K562 (cell line): ENCODE measurements at regions not wholly inside any gene's neighbourhood (a gene's known extent, or its start where the extent isn't known, plus 50 kb on each side); places are given as distances from the start of the nearest gene placed in this dataset.

ENCODE experiments used
- ATAC-seq: fragments of 200-7000 bp; cut with Tn5 transposase; 3 replicates; pipeline ENCODE4 v1.9.1; 2020; ENCODE audit warnings: moderate library complexity
- BruUV-seq: library from RNA; stranded (reverse); fragments of 400-500 nt; replicated peaks from 2 replicates; lab custom pipeline; 2021; lab: Mats Ljungman, UMichigan
- CTCF ChIA-PET: fragments of 300-600 bp; formaldehyde crosslinking; extraction: SDS; loops from one replicate; lab custom pipeline; 2021; ENCODE audit warnings: low intra/inter-chr PET ratio; lab: Yijun Ruan, JAX
- POLR2A ChIA-PET: fragments of 300-600, 350-650 bp; sonication (Branson Sonifier 250); formaldehyde crosslinking; extraction: SDS; loops from one replicate; lab custom pipeline; 2021; ENCODE audit warnings: antibody characterized with exemption, inconsistent platforms; lab: Yijun Ruan, JAX
- DNase-seq, 4 experiments: peaks; one replicate each; pipeline versions ENCODE4 v3.0.0 to v3.0.0-alpha.2; 2011 to 2018; ENCODE audit warnings: low spot score in 3 of 4, mixed read lengths in 3 of 4; ENCODE audit errors: extremely low read depth in 1 of 4
- FAIRE-seq: peaks from 2 replicates; lab custom pipeline; 2011; peaks lifted over from hg19 to GRCh38; lab: Jason Lieb, UNC
- H2AFZ ChIP-seq: 2 replicates; pipeline ENCODE4 v1.6.0; 2011; ENCODE audit warnings: low read depth, low read length, control low read depth, inconsistent platforms
- H3K27ac ChIP-seq: fragments of 200-600 bp; 3 replicates; pipeline ENCODE4 v1.8.0; 2011; ENCODE audit warnings: low read depth, mild to moderate bottlenecking, control low read depth, inconsistent platforms, low read length, moderate library complexity, mixed read lengths; ENCODE audit errors: extremely low read depth
- H3K27me3 ChIP-seq, 2 experiments: fragments of 300-600 bp in 1 of 2; 2 replicates in 1 of 2; 3 replicates in 1 of 2; pipeline versions ENCODE4 v1.6.0 to v1.8.0; 2011; ENCODE audit warnings: inconsistent platforms in 2 of 2, low read length in 2 of 2, mild to moderate bottlenecking in 1 of 2, mixed read lengths in 1 of 2, moderate library complexity in 1 of 2; ENCODE audit not compliant: control insufficient read depth in 2 of 2, insufficient read depth in 2 of 2
- H3K36me3 ChIP-seq: fragments of 300-600 bp; 3 replicates; pipeline ENCODE4 v1.8.0; 2011; ENCODE audit warnings: mild to moderate bottlenecking, low read length, inconsistent platforms; ENCODE audit not compliant: control insufficient read depth, insufficient read depth
- H3K4me1 ChIP-seq, 2 experiments: fragments of 200-600 bp in 1 of 2; replicated peaks in 1 of 2; 2 replicates in 1 of 2; 3 replicates in 1 of 2; pipeline versions ENCODE4 v1.5.1 to v1.8.0; 2011; ENCODE audit warnings: inconsistent platforms in 2 of 2, low read length in 2 of 2, mild to moderate bottlenecking in 1 of 2, mixed read lengths in 1 of 2, moderate library complexity in 1 of 2; ENCODE audit not compliant: control insufficient read depth in 2 of 2, insufficient read depth in 2 of 2
- H3K4me2 ChIP-seq: 2 replicates; pipeline ENCODE4 v1.6.1; 2011; ENCODE audit warnings: low read length, control low read depth, inconsistent platforms, mixed read lengths; ENCODE audit not compliant: insufficient read depth
- H3K4me3 ChIP-seq: fragments of 200-600 bp; sonication (generic), shearing (Covaris generic); 2 replicates; pipeline ENCODE4 v1.5.1; 2016; ENCODE audit warnings: control low read depth, inconsistent platforms
- H3K79me2 ChIP-seq: fragments of 200-600 bp; 3 replicates; pipeline ENCODE4 v1.8.0; 2011; ENCODE audit warnings: low read length, inconsistent platforms; ENCODE audit not compliant: control insufficient read depth, insufficient read depth
- H3K9ac ChIP-seq, 2 experiments: 2 replicates each; pipeline versions ENCODE4 v1.6.0 to v1.6.1; 2011; ENCODE audit warnings: low read depth in 2 of 2, low read length in 2 of 2, control low read depth in 1 of 2, inconsistent platforms in 1 of 2, mild to moderate bottlenecking in 1 of 2, mixed read lengths in 1 of 2; ENCODE audit not compliant: insufficient read depth in 1 of 2
- H3K9me1 ChIP-seq: one replicate; pipeline ENCODE4 v1.6.0; 2011; ENCODE audit warnings: inconsistent platforms, mild to moderate bottlenecking, low read length, moderate library complexity; ENCODE audit not compliant: control insufficient read depth, insufficient read depth
- H3K9me3 ChIP-seq: replicated peaks from 2 replicates; pipeline ENCODE4 v1.5.1; 2011; ENCODE audit warnings: low read depth, low read length, inconsistent platforms; ENCODE audit not compliant: control insufficient read depth, insufficient read depth
- H4K20me1 ChIP-seq: replicated peaks from 2 replicates; pipeline ENCODE4 v1.6.1; 2011; ENCODE audit warnings: low read length, inconsistent platforms, mixed read lengths; ENCODE audit not compliant: control insufficient read depth, insufficient read depth
- BDP1 ChIP-seq: IDR thresholded peaks from 3 replicates; pipeline ENCODE4 v1.6.1; 2011; ENCODE audit not compliant: insufficient read length, insufficient read depth
- C11orf30 ChIP-seq: fragments of 450-650 bp; IDR thresholded peaks from 2 replicates; pipeline ENCODE4 v1.6.1; 2016; ENCODE audit warnings: low read depth, mild to moderate bottlenecking
- DMBX1 ChIP-seq: fragments of 250-450 bp; sonication (Bioruptor Pico); IDR thresholded peaks from 2 replicates; pipeline ENCODE4 v1.8.0; 2022; ENCODE audit warnings: inconsistent platforms, mild to moderate bottlenecking, moderate library complexity, borderline replicate concordance
- ERF ChIP-seq: fragments of 450-650 bp; formaldehyde crosslinking; IDR thresholded peaks from 2 replicates; pipeline ENCODE4 v1.4.0; 2020; ENCODE audit warnings: mild to moderate bottlenecking, mixed read lengths
- FOXJ2 ChIP-seq: fragments of 200-800 bp; sonication (Bioruptor generic); IDR thresholded peaks from 2 replicates; pipeline ENCODE4 v1.6.1; 2016; ENCODE audit warnings: missing genetic modification characterization, missing compliant biosample characterization
- FUS ChIP-seq: fragments of 200-400 bp; formaldehyde crosslinking; optimal IDR thresholded peaks from 2 replicates; pipeline ENCODE3; 2017; ENCODE audit warnings: low read depth, low read length
- GTF2F1 ChIP-seq: IDR thresholded peaks from 2 replicates; pipeline ENCODE4 v1.6.1; 2011; ENCODE audit warnings: low read depth, low read length, improper control_type of control experiment
- MAFF ChIP-seq: IDR thresholded peaks from 2 replicates; pipeline ENCODE4 v1.6.1; 2012; ENCODE audit warnings: low read length, improper control_type of control experiment
- NCOA1 ChIP-seq: fragments of 450-650 bp; IDR thresholded peaks from 2 replicates; pipeline ENCODE4 v1.6.1; 2016; ENCODE audit warnings: low read depth
- SRSF1 ChIP-seq: fragments of 200-400 bp; formaldehyde crosslinking; IDR thresholded peaks from 2 replicates; pipeline ENCODE4 v1.6.1; 2017; ENCODE audit warnings: mild to moderate bottlenecking, low read depth, low read length, moderate library complexity
- TGIF2 ChIP-seq: sonication (generic); formaldehyde crosslinking; IDR thresholded peaks from 2 replicates; pipeline ENCODE4 v1.8.1; 2022; ENCODE audit warnings: mild to moderate bottlenecking, missing genetic modification reagents, moderate library complexity
- ZNF253 ChIP-seq: fragments of 250-450 bp; sonication (Bioruptor Pico); conservative IDR thresholded peaks from 2 replicates; pipeline ENCODE4 v1.6.1; 2021; ENCODE audit warnings: mild to moderate bottlenecking
- ZNF316 ChIP-seq: fragments of 450-650 bp; IDR thresholded peaks from 2 replicates; pipeline ENCODE4 v1.6.1; 2016
- WGBS: fragments of 100-300 bp; shearing (Covaris generic); methylation state at CpG from one replicate; pipeline ENCODE4 v1.1.6; 2016; ENCODE audit warnings: low coverage, mixed read lengths; ENCODE audit not compliant: insufficient coverage; ENCODE audit errors: missing lambda C conversion rate; 5-methylcytosine and 5-hydroxymethylcytosine counted together
- in situ Hi-C: fragments of 300-500 bp; cut with MboI; formaldehyde crosslinking; loops from 4 replicates; pipeline ENCODE4 v1.15.0; 2018; ENCODE audit warnings: inconsistent platforms, mixed read lengths
- intact Hi-C: fragments of 100-400 bp; cut with micrococcal nuclease; formaldehyde crosslinking; loops from 2 replicates; pipeline ENCODE4 v1.14.2; 2022
- TF ChIP-seq, protein P1 (sequence below), 2 experiments: fragments of 450-650 bp; conservative IDR thresholded peaks; 2 replicates each; pipeline ENCODE4 v1.6.1; 2017; ENCODE audit warnings: mild to moderate bottlenecking in 2 of 2, moderate library complexity in 2 of 2
- TF ChIP-seq, protein P2 (sequence below): fragments of 200-800 bp; sonication (Bioruptor generic); IDR thresholded peaks from 2 replicates; pipeline ENCODE4 v1.6.1; 2017; ENCODE audit warnings: missing genetic modification characterization, missing compliant biosample characterization
- TF ChIP-seq, protein P3 (sequence below): sonication (generic); formaldehyde crosslinking; IDR thresholded peaks from 2 replicates; pipeline ENCODE4 v1.8.1; 2023; ENCODE audit warnings: missing genetic modification reagents, mild to moderate bottlenecking, borderline replicate concordance

DNA sequence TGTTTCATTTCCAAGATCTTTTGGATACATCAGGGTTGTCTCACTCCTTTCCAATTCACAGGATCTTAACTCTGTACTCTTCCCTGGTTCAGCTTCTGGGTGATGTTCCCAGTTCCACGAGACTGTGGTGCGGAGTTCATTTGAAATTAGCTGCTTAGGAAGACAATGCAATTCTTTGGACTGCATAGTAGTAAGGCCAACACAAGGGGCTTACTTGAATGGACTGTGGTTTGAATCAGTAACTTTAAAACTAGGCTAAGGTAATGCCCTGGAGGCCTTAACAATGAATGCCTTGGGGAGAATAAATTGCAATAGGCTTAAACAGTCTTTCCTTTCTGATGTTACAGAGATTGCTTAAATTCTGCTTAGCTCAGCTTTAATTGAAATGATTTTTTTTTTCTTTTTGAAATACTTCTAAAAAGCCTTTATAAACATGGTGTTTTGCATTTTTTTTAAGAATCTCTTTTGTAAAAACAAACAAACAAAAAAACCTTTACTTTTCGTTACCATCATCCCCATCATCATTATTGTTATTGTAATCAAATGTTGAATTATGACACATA, 133.8 kb upstream of the MEF2C start:
- no peak for DNase-seq
- BruUV-seq = no TSS peak
- intact Hi-C loops (no loop called here), in situ Hi-C loops (no loop called here)
- WGBS = 43% methylated on average over 3 of the region's 3 CpGs
- no peaks in the 10 kb centered on the region for H3K27me3 ChIP-seq
- H3K36me3 ChIP-seq = no peaks in the 10 kb centered on the region
- H4K20me1 ChIP-seq = no peaks in the 10 kb centered on the region
- H3K9me3 ChIP-seq = no peaks in the 10 kb centered on the region
- no peak overlapping the region for H3K9ac ChIP-seq
- no peaks in the 10 kb centered on the region for H3K9me1 ChIP-seq
- H3K4me3 ChIP-seq = no peak overlapping the region
- no peak overlapping the region for H2AFZ ChIP-seq
- no peak overlapping the region for H3K4me2 ChIP-seq
- ChIA-PET CTCF (interaction anchor here (0.6 kb wide), 1 partner anchor 348 kb away, joined by 3 read pairs; no protein-coding TSS in a partner anchor), POLR2A (interaction anchor here (0.7 kb wide), 1 partner anchor 157 kb away, joined by 3 read pairs; no protein-coding TSS in a partner anchor)
- FAIRE-seq = no peak
- H3K27ac ChIP-seq = no peak overlapping the region
- H3K79me2 ChIP-seq = no peaks in the 10 kb centered on the region
- ATAC-seq = no peak
- peaks cover 0 to 4% of the 10 kb centered on the region in 2 experiments; a peak in 1 of 5 replicates for H3K4me1 ChIP-seq
- TF ChIP-seq ERF (CRISPR knock-in tag) (no peak), GTF2F1 (no peak), FOXJ2 (tag) (no peak), SRSF1 (no peak), FUS (no peak), BDP1 (no peak), ZNF253 (CRISPR knock-in tag) (no peak), C11orf30 (peak; percentile 68; the same call in 1 of the 2 replicates), TGIF2 (CRISPR knock-in tag) (no peak), NCOA1 (no peak), DMBX1 (CRISPR knock-in tag) (no peak), ZNF316 (peak; percentile 84), MAFF (peak; percentile 85)
- TF ChIP-seq, protein P1, sequence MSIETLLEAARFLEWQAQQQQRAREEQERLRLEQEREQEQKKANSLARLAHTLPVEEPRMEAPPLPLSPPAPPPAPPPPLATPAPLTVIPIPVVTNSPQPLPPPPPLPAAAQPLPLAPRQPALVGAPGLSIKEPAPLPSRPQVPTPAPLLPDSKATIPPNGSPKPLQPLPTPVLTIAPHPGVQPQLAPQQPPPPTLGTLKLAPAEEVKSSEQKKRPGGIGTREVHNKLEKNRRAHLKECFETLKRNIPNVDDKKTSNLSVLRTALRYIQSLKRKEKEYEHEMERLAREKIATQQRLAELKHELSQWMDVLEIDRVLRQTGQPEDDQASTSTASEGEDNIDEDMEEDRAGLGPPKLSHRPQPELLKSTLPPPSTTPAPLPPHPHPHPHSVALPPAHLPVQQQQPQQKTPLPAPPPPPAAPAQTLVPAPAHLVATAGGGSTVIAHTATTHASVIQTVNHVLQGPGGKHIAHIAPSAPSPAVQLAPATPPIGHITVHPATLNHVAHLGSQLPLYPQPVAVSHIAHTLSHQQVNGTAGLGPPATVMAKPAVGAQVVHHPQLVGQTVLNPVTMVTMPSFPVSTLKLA (conservative IDR thresholded peaks at IDR 0.05) = no peak
- TF ChIP-seq, protein P2, sequence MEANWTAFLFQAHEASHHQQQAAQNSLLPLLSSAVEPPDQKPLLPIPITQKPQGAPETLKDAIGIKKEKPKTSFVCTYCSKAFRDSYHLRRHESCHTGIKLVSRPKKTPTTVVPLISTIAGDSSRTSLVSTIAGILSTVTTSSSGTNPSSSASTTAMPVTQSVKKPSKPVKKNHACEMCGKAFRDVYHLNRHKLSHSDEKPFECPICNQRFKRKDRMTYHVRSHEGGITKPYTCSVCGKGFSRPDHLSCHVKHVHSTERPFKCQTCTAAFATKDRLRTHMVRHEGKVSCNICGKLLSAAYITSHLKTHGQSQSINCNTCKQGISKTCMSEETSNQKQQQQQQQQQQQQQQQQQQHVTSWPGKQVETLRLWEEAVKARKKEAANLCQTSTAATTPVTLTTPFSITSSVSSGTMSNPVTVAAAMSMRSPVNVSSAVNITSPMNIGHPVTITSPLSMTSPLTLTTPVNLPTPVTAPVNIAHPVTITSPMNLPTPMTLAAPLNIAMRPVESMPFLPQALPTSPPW = no peak
- TF ChIP-seq, protein P3, sequence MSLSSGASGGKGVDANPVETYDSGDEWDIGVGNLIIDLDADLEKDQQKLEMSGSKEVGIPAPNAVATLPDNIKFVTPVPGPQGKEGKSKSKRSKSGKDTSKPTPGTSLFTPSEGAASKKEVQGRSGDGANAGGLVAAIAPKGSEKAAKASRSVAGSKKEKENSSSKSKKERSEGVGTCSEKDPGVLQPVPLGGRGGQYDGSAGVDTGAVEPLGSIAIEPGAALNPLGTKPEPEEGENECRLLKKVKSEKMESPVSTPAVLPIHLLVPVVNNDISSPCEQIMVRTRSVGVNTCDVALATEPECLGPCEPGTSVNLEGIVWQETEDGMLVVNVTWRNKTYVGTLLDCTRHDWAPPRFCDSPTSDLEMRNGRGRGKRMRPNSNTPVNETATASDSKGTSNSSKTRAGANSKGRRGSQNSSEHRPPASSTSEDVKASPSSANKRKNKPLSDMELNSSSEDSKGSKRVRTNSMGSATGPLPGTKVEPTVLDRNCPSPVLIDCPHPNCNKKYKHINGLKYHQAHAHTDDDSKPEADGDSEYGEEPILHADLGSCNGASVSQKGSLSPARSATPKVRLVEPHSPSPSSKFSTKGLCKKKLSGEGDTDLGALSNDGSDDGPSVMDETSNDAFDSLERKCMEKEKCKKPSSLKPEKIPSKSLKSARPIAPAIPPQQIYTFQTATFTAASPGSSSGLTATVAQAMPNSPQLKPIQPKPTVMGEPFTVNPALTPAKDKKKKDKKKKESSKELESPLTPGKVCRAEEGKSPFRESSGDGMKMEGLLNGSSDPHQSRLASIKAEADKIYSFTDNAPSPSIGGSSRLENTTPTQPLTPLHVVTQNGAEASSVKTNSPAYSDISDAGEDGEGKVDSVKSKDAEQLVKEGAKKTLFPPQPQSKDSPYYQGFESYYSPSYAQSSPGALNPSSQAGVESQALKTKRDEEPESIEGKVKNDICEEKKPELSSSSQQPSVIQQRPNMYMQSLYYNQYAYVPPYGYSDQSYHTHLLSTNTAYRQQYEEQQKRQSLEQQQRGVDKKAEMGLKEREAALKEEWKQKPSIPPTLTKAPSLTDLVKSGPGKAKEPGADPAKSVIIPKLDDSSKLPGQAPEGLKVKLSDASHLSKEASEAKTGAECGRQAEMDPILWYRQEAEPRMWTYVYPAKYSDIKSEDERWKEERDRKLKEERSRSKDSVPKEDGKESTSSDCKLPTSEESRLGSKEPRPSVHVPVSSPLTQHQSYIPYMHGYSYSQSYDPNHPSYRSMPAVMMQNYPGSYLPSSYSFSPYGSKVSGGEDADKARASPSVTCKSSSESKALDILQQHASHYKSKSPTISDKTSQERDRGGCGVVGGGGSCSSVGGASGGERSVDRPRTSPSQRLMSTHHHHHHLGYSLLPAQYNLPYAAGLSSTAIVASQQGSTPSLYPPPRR = no peak
